ENCODE measurements at regions not wholly inside any gene's neighbourhood (a gene's known extent, or its start where the extent isn't known, plus 50 kb on each side); places are given as distances from the start of the nearest gene placed in this dataset.

- Histone ChIP-seq H3K9ac (no peak overlapping the region), H3K79me2 (no peaks in the 10 kb centered on the region), H2AFZ (no peak overlapping the region), H3K9me3 (ENCODE audit: control insufficient read depth, low read length) (no peaks in the 10 kb centered on the region), H3K4me2 (ENCODE audit: low read length) (no peak overlapping the region), H3K36me3 (ENCODE audit: control insufficient read depth, insufficient read depth, low read length) (no peaks in the 10 kb centered on the region), H3K27me3 (ENCODE audit: control insufficient read depth, insufficient read depth, low read length) (no peaks in the 10 kb centered on the region), H3K27ac (no peak overlapping the region), H3K4me1 (no peaks in the 10 kb centered on the region), H3K4me3 (ENCODE audit: low read depth, low read length) (no peak overlapping the region)
- TF ChIP-seq CTCF (IDR thresholded peaks at IDR 0.05), result no peak
Measured at GRCh38 chr16:13291591-13292333, 390.4 kb downstream of the SHISA9 start.

DNA sequence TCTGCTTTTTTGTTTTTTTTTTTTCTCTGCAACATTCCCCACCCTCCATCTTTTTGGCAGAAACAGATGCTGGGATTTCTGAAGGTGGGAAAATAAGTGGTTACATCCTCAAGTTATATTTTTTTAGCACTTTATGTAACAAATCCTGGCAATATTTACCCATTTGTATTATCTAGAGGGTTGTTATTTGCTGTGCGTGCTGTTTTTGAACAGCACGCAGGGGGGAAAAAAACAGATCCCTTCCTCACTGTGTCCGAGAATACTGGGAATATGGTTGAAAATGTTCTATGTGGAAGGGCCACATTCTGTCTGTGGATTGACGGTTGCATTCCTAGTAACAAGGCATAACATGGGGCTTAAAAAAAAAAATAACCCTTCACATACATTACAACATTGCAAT is 394.8 kb downstream of the SHISA9 start:
- Histone ChIP-seq H3K9ac (no peak overlapping the region), H3K4me1 (no peaks in the 10 kb centered on the region), H2AFZ (no peak overlapping the region), H3K79me2 (no peaks in the 10 kb centered on the region), H3K27me3 (ENCODE audit: control insufficient read depth, insufficient read depth, low read length) (no peaks in the 10 kb centered on the region), H3K4me2 (ENCODE audit: low read length) (no peak overlapping the region), H3K27ac (no peak overlapping the region), H3K36me3 (ENCODE audit: control insufficient read depth, insufficient read depth, low read length) (no peaks in the 10 kb centered on the region), H3K4me3 (ENCODE audit: low read depth, low read length) (no peak overlapping the region), H3K9me3 (ENCODE audit: control insufficient read depth, low read length) (no peaks in the 10 kb centered on the region)
- TF ChIP-seq CTCF (IDR thresholded peaks at IDR 0.05), result no peak

- Histone ChIP-seq H3K4me3 (ENCODE audit: low read depth, low read length) (no peak overlapping the region), H3K27me3 (ENCODE audit: control insufficient read depth, insufficient read depth, low read length) (no peaks in the 10 kb centered on the region), H3K4me1 (no peaks in the 10 kb centered on the region), H2AFZ (no peak overlapping the region), H3K27ac (no peak overlapping the region), H3K4me2 (ENCODE audit: low read length) (no peak overlapping the region), H3K36me3 (ENCODE audit: control insufficient read depth, insufficient read depth, low read length) (no peaks in the 10 kb centered on the region), H3K9me3 (ENCODE audit: control insufficient read depth, low read length) (no peaks in the 10 kb centered on the region), H3K9ac (no peak overlapping the region), H3K79me2 (no peaks in the 10 kb centered on the region)
- no peak for TF ChIP-seq CTCF (IDR thresholded peaks at IDR 0.05)
Measured at GRCh38 chr16:13298666-13299065, 397.3 kb downstream of the SHISA9 start.

- no peaks in the 10 kb centered on the region for H3K4me1 ChIP-seq
- TF ChIP-seq CTCF (IDR thresholded peaks at IDR 0.05), result no peak
- no peak overlapping the region for H3K4me3 ChIP-seq (ENCODE audit: low read depth, low read length)
- H3K27me3 ChIP-seq (ENCODE audit: control insufficient read depth, insufficient read depth, low read length), result no peaks in the 10 kb centered on the region
- H3K4me2 ChIP-seq (ENCODE audit: low read length), result no peak overlapping the region
- no peaks in the 10 kb centered on the region for H3K36me3 ChIP-seq (ENCODE audit: control insufficient read depth, insufficient read depth, low read length)
- H3K9me3 ChIP-seq (ENCODE audit: control insufficient read depth, low read length), result no peaks in the 10 kb centered on the region
- no peak overlapping the region for H3K27ac ChIP-seq
- no peak overlapping the region for H3K9ac ChIP-seq
- no peaks in the 10 kb centered on the region for H3K79me2 ChIP-seq
- no peak overlapping the region for H2AFZ ChIP-seq
Measured at GRCh38 chr16:13300066-13300840, 398.9 kb downstream of the SHISA9 start.
